Activated CD4-positive, alpha-beta memory T cell treated with anti-CD3 and anti-CD28 coated beads for 36 hours (primary cell): ENCODE measurements at regions not wholly inside any gene's neighbourhood (a gene's known extent, or its start where the extent isn't known, plus 50 kb on each side); places are given as distances from the start of the nearest gene placed in this dataset.

Experiments
- CTCF ChIA-PET: fragments of 350-600 bp; sonication (Branson Sonifier 250); formaldehyde crosslinking; loops from one replicate; lab custom pipeline; 2021; ENCODE audit warnings: antibody characterized with exemption, inconsistent platforms; lab: Charles Lee
- POLR2A ChIA-PET: fragments of 350-600 bp; sonication (Branson Sonifier 250); formaldehyde crosslinking; loops from one replicate; lab custom pipeline; 2021; ENCODE audit warnings: antibody characterized with exemption; lab: Charles Lee
- DNase-seq: peaks from one replicate; pipeline ENCODE4 v3.0.0-alpha.2; 2020
- H3K27ac Mint-ChIP-seq: one replicate; pipeline ENCODE4 v1.8.0; 2021; ENCODE audit warnings: mixed read lengths
- H3K27me3 Mint-ChIP-seq: one replicate; pipeline ENCODE4 v1.8.0; 2021; ENCODE audit warnings: mixed read lengths
- H3K36me3 Mint-ChIP-seq: one replicate; pipeline ENCODE4 v1.8.0; 2021; ENCODE audit warnings: mixed read lengths
- H3K4me1 Mint-ChIP-seq: one replicate; pipeline ENCODE4 v1.8.0; 2021; ENCODE audit warnings: low read depth, mixed read lengths
- H3K4me3 Mint-ChIP-seq: one replicate; pipeline ENCODE4 v1.8.0; 2021; ENCODE audit warnings: mild to moderate bottlenecking, mixed read lengths
- H3K9me3 Mint-ChIP-seq: one replicate; pipeline ENCODE4 v1.8.0; 2021; ENCODE audit warnings: mixed read lengths
- intact Hi-C: fragments of 100-400 bp; cut with micrococcal nuclease; formaldehyde crosslinking; loops from one replicate; pipeline ENCODE4 v1.15.1; 2023

DNA sequence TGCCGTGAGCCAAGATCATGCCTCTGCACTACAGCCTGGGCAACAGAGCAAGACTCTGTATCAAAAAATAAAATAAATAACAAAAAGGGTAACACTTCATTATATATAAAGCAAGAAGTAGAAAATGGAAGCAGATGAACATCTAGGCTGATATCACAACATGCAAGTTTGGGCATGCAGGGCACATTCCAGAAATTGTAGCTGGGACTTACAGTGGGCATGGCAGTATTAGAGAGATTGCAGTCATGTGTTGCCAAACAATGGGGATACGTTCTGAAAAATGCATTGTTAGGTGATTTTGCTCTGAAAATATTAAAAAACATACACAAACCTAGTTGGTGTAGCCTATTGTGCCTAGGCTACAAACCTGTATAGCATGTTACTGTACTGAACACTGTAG, 441.0 kb upstream of the PRMT6 start:
- ChIA-PET POLR2A (no interaction called here), CTCF (no interaction called here)
- Mint-ChIP-seq H3K9me3 (peaks cover 4% of the 10 kb centered on the region), H3K27me3 (no peaks in the 10 kb centered on the region), H3K4me1 (no peaks in the 10 kb centered on the region), H3K4me3 (no peak overlapping the region), H3K27ac (no peak overlapping the region), H3K36me3 (no peaks in the 10 kb centered on the region)
- no peak for DNase-seq
- intact Hi-C loops: no loop called here

DNA sequence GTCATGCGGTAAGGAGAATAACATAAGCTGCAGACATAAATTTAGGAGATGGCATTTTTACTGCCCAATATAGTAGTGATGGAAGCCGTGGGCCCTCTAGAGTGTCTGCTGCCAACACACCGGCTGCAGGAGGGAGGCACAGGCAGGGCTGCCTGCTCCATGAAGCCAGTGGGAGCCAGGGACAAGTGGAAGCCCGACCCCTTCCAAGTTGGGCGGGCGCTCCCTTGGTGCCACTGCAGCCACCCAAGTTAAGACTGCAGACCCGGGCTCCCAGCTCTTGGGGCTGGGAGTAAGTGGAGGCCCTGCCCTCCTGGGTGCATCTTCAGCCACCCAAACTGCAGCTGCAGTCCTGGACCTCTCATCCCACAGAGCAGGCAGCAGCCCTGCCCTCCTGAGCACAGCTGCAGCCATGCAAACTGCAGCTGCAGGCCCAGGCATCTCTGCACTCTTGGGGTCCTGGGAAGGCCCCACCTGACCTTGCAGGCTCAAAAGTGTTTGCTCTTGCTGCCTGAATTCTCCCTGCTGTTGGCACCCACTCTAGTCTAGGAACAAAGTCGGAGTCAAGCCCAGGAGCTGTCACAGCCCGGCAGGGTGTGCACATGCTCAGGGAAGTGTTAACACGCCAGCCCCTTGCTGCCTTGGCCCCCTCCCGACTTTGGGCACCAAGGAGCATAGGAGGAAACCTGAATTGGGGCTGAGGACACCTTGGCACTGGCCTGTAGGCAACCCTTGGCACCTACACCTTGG, 437.2 kb upstream of the PRMT6 start:
- ChIA-PET POLR2A (no interaction called here), CTCF (no interaction called here)
- no peaks in the 10 kb centered on the region for H3K36me3 Mint-ChIP-seq

DNA sequence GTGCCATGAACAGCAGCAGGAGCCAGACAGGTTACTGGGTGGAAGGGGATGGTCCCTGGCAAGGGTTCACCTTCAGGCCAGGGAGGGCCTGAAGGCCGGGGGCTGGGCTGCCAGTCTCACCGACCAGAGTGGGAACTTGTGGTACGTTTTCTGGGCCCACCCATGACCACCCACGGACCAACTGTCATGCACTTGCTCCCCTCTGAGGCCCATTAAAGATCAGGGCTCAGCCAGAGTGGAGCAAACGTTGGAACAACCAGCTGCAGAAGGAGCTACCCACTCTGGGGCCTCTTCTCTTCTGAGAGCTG, 436.7 kb upstream of the PRMT6 start:
- no peaks in the 10 kb centered on the region for H3K27me3 Mint-ChIP-seq
- H3K36me3 Mint-ChIP-seq: no peaks in the 10 kb centered on the region
- H3K9me3 Mint-ChIP-seq: peaks cover 4% of the 10 kb centered on the region
- no peak overlapping the region for H3K27ac Mint-ChIP-seq
- H3K4me1 Mint-ChIP-seq: no peaks in the 10 kb centered on the region
- POLR2A ChIA-PET: no interaction called here
- intact Hi-C loops: no loop called here
- CTCF ChIA-PET: no interaction called here
- DNase-seq: no peak
- no peak overlapping the region for H3K4me3 Mint-ChIP-seq

More for the DNA sequence above, 437.2 kb upstream of the PRMT6 start:
- peaks cover 4% of the 10 kb centered on the region for H3K9me3 Mint-ChIP-seq
- H3K4me3 Mint-ChIP-seq: no peak overlapping the region
- DNase-seq: no peak
- no peaks in the 10 kb centered on the region for H3K4me1 Mint-ChIP-seq
- H3K27ac Mint-ChIP-seq: no peak overlapping the region
- intact Hi-C loops: no loop called here
- no peaks in the 10 kb centered on the region for H3K27me3 Mint-ChIP-seq

DNA sequence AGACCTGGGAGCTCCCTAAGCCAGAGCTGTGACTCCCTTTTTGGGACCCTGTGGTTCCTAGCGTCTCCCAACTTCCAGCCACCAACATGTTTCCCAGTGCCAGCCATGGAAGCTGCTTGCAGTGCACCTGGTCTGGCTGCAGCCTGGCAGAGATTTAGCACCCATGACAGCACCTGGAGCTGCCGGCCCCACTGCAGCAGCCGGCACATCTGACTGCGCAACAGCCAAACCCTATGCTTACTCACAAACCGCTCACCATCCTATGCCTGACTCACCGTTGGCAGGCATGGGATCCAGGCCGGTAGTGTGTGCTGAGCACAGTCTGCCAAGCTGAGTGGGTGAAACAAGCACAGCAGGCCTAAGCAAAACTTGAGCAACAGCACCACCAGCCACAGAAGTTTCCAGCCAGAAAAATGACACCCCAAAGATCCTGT, 435.9 kb upstream of the PRMT6 start:
- Mint-ChIP-seq H3K27ac (no peak overlapping the region), H3K36me3 (no peaks in the 10 kb centered on the region), H3K4me3 (no peak overlapping the region), H3K4me1 (no peaks in the 10 kb centered on the region), H3K9me3 (peaks cover 4% of the 10 kb centered on the region), H3K27me3 (no peaks in the 10 kb centered on the region)
- no peak for DNase-seq
- intact Hi-C loops: no loop called here
- CTCF ChIA-PET: no interaction called here
- POLR2A ChIA-PET: no interaction called here

DNA sequence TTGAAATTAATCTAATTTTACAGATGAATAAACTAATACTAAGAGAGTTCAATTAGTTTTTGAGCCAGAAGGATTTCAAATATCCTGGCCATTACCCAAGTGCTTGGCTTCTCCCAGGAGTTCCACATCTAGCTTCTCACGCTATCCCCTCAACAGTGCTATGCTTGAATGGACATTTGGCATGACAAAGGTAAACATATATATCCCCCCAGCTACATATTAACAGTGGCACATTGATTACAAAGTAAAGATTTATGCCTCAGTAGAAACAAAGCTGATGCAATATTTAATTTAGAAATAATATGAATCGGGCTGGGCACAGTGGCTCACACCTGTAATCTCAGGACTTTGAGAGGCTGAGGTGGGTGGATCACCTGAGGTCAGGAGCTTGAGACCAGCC, 434.6 kb upstream of the PRMT6 start:
- H3K9me3 Mint-ChIP-seq: peaks cover 7% of the 10 kb centered on the region
- H3K27me3 Mint-ChIP-seq: no peaks in the 10 kb centered on the region
- ChIA-PET POLR2A (no interaction called here), CTCF (no interaction called here)
- no peak overlapping the region for H3K4me3 Mint-ChIP-seq
- no peaks in the 10 kb centered on the region for H3K36me3 Mint-ChIP-seq
- H3K27ac Mint-ChIP-seq: no peak overlapping the region
- intact Hi-C loops: no loop called here
- H3K4me1 Mint-ChIP-seq: no peaks in the 10 kb centered on the region
- no peak for DNase-seq

DNA sequence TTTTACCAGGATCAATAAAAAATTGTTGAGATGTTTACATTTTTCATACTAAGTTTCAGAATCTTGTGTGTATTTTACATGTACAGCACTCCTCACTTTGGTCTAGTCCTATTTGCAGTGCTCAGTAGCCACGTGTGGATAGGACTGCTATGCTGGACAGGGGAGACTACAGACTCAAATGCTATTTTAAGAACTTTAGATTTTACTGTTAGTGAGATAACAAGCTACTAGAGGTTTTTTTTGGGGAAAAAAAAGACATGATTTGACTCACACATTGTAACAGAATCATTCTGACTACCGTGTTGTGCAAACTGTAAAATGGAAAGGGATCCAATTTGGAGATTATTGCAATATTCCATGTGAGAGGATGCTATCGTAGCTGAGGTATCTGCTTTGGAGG, 418.9 kb upstream of the PRMT6 start:
- POLR2A ChIA-PET: no interaction called here
- CTCF ChIA-PET: no interaction called here
- Mint-ChIP-seq H3K27me3 (no peaks in the 10 kb centered on the region), H3K4me1 (no peaks in the 10 kb centered on the region), H3K27ac (no peak overlapping the region), H3K4me3 (no peak overlapping the region), H3K36me3 (no peaks in the 10 kb centered on the region), H3K9me3 (no peaks in the 10 kb centered on the region)
- no peak for DNase-seq
- intact Hi-C loops: no loop called here

DNA sequence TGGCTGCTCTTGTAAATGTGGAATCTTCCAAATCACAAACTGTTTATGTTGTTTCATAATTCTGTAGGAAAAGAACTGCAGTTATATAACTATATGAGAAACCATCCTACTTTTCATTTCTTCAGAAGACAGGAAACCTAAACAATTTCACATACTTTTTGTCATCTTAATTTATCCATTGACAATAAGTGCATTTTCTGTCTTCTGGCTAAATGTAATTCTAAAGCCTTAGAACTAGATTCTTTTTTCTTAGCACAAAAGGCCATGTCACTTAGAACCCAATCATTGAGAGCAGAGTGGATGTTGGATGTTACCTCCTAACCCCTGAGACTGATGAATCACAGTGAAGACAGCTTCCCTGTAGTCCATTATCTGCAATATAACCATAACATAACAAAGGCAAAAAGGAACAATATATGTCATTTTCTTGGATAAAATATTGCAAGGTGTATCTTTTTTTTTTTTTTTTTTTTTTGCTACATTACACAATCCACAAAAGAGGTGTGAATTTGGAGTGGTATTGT, 410.2 kb upstream of the PRMT6 start:
- Mint-ChIP-seq H3K27ac (no peak overlapping the region), H3K36me3 (no peaks in the 10 kb centered on the region), H3K4me1 (no peaks in the 10 kb centered on the region), H3K9me3 (no peaks in the 10 kb centered on the region), H3K4me3 (no peak overlapping the region), H3K27me3 (no peaks in the 10 kb centered on the region)
- intact Hi-C loops: no loop called here
- DNase-seq: no peak
- CTCF ChIA-PET: no interaction called here
- POLR2A ChIA-PET: no interaction called here

DNA sequence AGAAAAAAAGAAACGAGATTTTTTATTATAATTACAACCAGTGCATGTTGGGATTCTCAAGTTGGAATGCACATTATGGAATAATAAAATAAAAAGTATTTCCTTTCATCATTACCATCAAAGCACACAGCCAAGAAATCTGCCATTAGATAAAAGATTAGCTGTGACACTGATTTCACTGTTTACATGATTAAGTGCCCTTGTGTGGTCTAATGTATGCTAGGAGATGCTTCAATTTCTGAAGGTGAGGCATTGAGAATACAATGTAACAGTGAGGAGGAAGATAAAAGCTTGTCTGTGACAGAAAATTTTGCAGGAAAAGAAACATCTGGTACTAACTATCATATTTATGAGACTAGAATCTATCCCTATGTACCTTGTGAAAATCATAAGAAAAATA, 409.7 kb upstream of the PRMT6 start:
- no peaks in the 10 kb centered on the region for H3K36me3 Mint-ChIP-seq
- intact Hi-C loops: no loop called here
- no peak for DNase-seq
- CTCF ChIA-PET: no interaction called here
- H3K4me1 Mint-ChIP-seq: no peaks in the 10 kb centered on the region
- no peak overlapping the region for H3K4me3 Mint-ChIP-seq
- no peaks in the 10 kb centered on the region for H3K9me3 Mint-ChIP-seq
- H3K27ac Mint-ChIP-seq: no peak overlapping the region
- POLR2A ChIA-PET: no interaction called here
- H3K27me3 Mint-ChIP-seq: no peaks in the 10 kb centered on the region

DNA sequence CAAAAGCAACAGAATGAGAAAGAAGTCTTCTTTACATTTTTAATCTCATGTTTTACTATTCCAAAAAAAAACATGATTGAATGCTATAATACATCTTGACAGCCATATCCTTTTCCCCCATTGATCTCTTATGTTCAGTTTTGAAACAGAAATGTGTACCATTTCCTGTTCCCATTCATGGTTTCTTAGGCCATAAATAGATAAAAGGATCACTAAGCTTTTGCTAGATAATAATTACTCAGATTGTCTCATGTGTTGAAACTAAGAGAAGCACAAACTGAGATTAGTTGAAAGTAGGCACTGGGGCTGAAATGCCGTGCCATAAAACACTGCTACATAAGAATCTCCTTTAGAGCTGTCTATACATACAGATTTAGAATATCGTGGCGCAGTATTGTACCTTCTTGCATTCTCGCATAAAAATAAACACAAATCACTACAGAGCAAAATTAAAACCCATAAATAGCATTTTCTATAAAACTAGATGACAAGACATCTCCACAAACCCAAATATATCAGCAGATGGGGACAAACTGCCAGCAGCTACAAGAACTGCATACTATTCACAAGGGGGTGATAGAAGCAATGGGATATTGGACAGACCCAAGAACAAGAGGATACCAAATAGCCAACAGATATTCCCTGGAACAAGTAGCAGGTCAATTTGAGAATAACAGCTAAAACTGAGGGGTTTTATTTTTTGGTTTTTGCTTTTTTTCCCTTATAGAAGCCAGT, 405.3 kb upstream of the PRMT6 start:
- Mint-ChIP-seq H3K4me1 (no peaks in the 10 kb centered on the region), H3K27me3 (no peaks in the 10 kb centered on the region), H3K9me3 (peaks cover 8% of the 10 kb centered on the region), H3K4me3 (no peak overlapping the region), H3K27ac (no peak overlapping the region), H3K36me3 (no peaks in the 10 kb centered on the region)
- ChIA-PET POLR2A (no interaction called here), CTCF (no interaction called here)
- DNase-seq: no peak
- intact Hi-C loops: no loop called here

DNA sequence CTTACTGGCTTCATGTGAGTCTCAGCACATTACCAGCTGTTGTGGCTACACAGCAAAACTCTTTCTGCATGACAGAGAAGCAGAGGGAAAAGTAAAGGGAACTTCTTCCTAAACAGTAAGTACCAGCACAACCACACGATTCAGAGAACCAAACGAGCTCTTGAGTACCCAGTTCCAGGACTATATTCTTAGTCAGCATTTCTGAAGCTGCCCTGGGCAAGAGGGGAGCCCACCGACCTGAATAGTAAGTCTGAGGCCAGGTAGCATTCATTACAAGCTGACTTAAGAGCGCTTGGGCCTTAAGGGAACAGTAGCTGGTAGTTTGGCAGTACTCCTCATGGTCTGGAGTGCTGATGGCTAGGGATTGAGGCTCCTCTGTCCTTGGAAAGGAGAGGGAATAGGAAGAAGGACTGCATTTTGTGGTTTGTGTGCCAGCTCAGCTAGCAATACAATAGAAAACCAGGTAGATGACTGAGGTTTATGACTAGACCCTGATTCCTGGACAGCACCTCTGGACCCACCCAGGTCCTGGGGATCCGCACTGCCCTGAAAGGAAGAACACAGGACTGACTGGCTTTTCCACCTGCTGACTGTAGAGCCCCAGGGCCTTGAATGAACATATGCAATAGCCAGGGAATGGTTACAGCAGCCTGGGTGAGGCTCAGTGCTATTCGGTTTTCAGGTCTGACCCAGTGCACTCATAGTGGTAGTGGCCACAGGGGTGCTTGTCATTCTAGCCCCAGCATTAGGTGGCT, 396.8 kb upstream of the PRMT6 start:
- no peak overlapping the region for H3K27ac Mint-ChIP-seq
- no peaks in the 10 kb centered on the region for H3K4me1 Mint-ChIP-seq
- intact Hi-C loops: no loop called here
- H3K36me3 Mint-ChIP-seq: no peaks in the 10 kb centered on the region
- POLR2A ChIA-PET: no interaction called here
- CTCF ChIA-PET: no interaction called here
- H3K27me3 Mint-ChIP-seq: no peaks in the 10 kb centered on the region
- H3K9me3 Mint-ChIP-seq: peaks cover 20% of the 10 kb centered on the region
- DNase-seq: no peak
- no peak overlapping the region for H3K4me3 Mint-ChIP-seq

DNA sequence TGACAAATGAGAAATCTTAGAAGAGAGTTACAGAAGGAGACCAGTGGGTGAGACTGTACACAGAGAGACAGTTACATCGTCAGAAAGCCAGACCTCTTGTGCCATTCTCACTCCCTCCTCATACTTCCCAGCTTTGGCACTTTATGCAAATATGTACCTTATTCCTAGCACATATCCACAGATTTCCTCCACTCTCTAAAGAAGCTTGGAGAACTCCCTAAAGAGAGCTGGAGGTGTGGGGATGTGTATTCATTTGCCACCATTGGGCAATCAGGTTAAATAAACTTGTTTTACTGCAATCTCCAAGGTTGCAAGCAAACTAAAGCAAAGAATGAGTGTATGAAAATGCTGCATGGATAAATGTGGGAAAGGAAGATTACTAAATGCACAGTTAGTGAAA, 380.9 kb upstream of the PRMT6 start:
- no peak for DNase-seq
- Mint-ChIP-seq H3K9me3 (peaks cover 7% of the 10 kb centered on the region), H3K36me3 (no peaks in the 10 kb centered on the region), H3K4me1 (no peaks in the 10 kb centered on the region), H3K27ac (no peak overlapping the region), H3K4me3 (no peak overlapping the region), H3K27me3 (no peaks in the 10 kb centered on the region)
- ChIA-PET POLR2A (no interaction called here), CTCF (no interaction called here)
- intact Hi-C loops: no loop called here

DNA sequence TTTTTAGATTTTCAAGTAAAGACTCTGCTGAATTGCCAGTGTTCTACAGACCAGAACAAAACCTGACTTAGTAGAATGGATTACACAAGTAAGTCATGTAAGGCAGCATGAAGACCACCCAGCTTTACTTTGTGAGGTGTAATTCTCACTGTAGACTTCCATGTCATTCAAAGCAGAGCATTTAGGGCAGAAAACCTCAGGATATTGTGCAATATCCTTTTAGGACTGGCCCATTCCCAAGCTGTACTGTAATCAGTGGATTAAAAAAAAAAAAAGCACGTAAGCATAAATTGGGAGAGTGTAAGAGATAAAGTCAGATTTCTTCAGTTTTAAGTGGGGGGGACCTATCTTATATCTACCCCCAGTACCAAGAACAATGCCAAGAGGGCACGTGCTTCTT, 380.5 kb upstream of the PRMT6 start:
- no peaks in the 10 kb centered on the region for H3K4me1 Mint-ChIP-seq
- no peak overlapping the region for H3K27ac Mint-ChIP-seq
- POLR2A ChIA-PET: no interaction called here
- H3K9me3 Mint-ChIP-seq: peaks cover 5% of the 10 kb centered on the region
- CTCF ChIA-PET: no interaction called here
- no peak for DNase-seq
- H3K36me3 Mint-ChIP-seq: no peaks in the 10 kb centered on the region
- no peak overlapping the region for H3K4me3 Mint-ChIP-seq
- intact Hi-C loops: no loop called here
- H3K27me3 Mint-ChIP-seq: no peaks in the 10 kb centered on the region
